ENCODE measurements at regions not wholly inside any gene's neighbourhood (a gene's known extent, or its start where the extent isn't known, plus 50 kb on each side); places are given as distances from the start of the nearest gene placed in this dataset.

- no peak for DNase-seq
- no peaks in the 10 kb centered on the region for H3K27me3 ChIP-seq (replicated peaks; ENCODE audit: insufficient read depth, low read length)
- no peaks in the 10 kb centered on the region for H3F3A ChIP-seq (ENCODE audit: insufficient read depth, low read length)
- no peak overlapping the region for H3K9ac ChIP-seq (ENCODE audit: low read length)
- H4K20me1 ChIP-seq (ENCODE audit: insufficient read depth, low read length), result no peaks in the 10 kb centered on the region
- H3K4me2 ChIP-seq (ENCODE audit: low read depth, low read length), result no peak overlapping the region
- no peak for TF ChIP-seq EZH2phosphoT487 (IDR thresholded peaks at IDR 0.05; ENCODE audit: low read length)
- TF ChIP-seq, protein P1, sequence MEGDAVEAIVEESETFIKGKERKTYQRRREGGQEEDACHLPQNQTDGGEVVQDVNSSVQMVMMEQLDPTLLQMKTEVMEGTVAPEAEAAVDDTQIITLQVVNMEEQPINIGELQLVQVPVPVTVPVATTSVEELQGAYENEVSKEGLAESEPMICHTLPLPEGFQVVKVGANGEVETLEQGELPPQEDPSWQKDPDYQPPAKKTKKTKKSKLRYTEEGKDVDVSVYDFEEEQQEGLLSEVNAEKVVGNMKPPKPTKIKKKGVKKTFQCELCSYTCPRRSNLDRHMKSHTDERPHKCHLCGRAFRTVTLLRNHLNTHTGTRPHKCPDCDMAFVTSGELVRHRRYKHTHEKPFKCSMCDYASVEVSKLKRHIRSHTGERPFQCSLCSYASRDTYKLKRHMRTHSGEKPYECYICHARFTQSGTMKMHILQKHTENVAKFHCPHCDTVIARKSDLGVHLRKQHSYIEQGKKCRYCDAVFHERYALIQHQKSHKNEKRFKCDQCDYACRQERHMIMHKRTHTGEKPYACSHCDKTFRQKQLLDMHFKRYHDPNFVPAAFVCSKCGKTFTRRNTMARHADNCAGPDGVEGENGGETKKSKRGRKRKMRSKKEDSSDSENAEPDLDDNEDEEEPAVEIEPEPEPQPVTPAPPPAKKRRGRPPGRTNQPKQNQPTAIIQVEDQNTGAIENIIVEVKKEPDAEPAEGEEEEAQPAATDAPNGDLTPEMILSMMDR (IDR thresholded peaks at IDR 0.05; ENCODE audit: low read length), result no peak
- TF ChIP-seq EZH2 (optimal IDR thresholded peaks at IDR 0.05; ENCODE audit: low read depth, low read length), result no peak
- H2AFZ ChIP-seq (ENCODE audit: low read length), result no peak overlapping the region
- no peaks in the 10 kb centered on the region for H3K36me3 ChIP-seq (replicated peaks; ENCODE audit: insufficient read depth, low read length)
- no peaks in the 10 kb centered on the region for H3K79me2 ChIP-seq (ENCODE audit: low read length)
- H3K4me3 ChIP-seq (ENCODE audit: low read length), result no peak overlapping the region
- H3K9me3 ChIP-seq (replicated peaks; ENCODE audit: insufficient read depth, low read length), result no peaks in the 10 kb centered on the region
- no peaks in the 10 kb centered on the region for H3K4me1 ChIP-seq (ENCODE audit: low read length)
- no peaks in the 10 kb centered on the region for H3K9me2 ChIP-seq (replicated peaks; ENCODE audit: insufficient read depth, low read length)
- no peak overlapping the region for H3K27ac ChIP-seq (ENCODE audit: low read length)
Measured at GRCh38 chr2:58495806-58496205, 254.7 kb upstream of the FANCL start.

DNA sequence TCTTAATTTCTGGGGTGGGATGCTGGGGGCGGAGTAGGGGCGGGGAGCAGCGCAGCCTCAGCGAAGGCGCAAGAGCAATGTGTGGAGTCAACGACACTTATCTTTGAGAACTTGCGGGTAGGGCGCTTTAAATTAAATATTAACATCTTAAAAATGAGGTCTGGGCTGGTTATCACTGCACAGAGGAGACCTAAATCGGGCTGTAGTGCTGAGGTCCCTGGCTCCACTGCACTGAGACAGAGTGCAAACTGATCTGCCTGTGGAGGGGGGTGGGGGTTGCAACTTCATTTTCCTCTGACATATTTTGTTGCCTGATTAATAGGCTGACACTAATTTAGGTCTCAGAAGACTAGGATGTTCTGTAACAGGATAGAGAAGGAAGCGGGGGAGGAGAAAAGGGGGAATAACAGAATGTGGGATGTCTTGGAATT lies 253.0 kb upstream of the FANCL start:
- H3F3A ChIP-seq (ENCODE audit: insufficient read depth, low read length), result no peaks in the 10 kb centered on the region
- no peaks in the 10 kb centered on the region for H3K36me3 ChIP-seq (replicated peaks; ENCODE audit: insufficient read depth, low read length)
- H3K4me2 ChIP-seq (ENCODE audit: low read depth, low read length), result no peak overlapping the region
- H3K9me3 ChIP-seq (replicated peaks; ENCODE audit: insufficient read depth, low read length), result no peaks in the 10 kb centered on the region
- no peak for DNase-seq
- H3K27ac ChIP-seq (ENCODE audit: low read length), result no peak overlapping the region
- no peaks in the 10 kb centered on the region for H3K4me1 ChIP-seq (ENCODE audit: low read length)
- H3K9me2 ChIP-seq (replicated peaks; ENCODE audit: insufficient read depth, low read length), result no peaks in the 10 kb centered on the region
- no peak overlapping the region for H3K9ac ChIP-seq (ENCODE audit: low read length)
- no peaks in the 10 kb centered on the region for H3K27me3 ChIP-seq (replicated peaks; ENCODE audit: insufficient read depth, low read length)
- no peaks in the 10 kb centered on the region for H3K79me2 ChIP-seq (ENCODE audit: low read length)
- TF ChIP-seq, protein P1 (IDR thresholded peaks at IDR 0.05; ENCODE audit: low read length), result no peak
- H4K20me1 ChIP-seq (ENCODE audit: insufficient read depth, low read length), result no peaks in the 10 kb centered on the region
- H2AFZ ChIP-seq (ENCODE audit: low read length), result no peak overlapping the region
- H3K4me3 ChIP-seq (ENCODE audit: low read length), result no peak overlapping the region

DNA sequence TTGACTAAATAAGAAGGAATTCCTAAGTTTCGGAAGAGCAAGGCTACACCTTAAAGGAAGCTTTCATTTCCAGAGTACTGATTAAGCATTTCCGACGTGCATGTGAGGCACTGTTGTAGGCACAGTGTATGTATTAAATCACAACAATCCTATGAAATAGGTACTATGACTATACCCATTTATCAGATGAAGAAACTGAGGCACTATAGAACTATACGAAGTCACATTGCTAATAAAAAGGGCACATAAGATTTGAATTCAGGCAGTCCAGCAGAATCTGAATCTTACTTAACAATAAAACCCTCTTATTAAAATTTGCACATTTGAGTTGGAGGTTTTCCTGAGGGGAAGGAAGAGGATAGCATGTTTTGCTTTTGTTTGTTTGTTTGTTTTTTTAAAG lies 243.5 kb upstream of the FANCL start:
- Histone ChIP-seq H3K27me3 (replicated peaks; ENCODE audit: insufficient read depth, low read length) (no peaks in the 10 kb centered on the region), H3K4me1 (ENCODE audit: low read length) (no peaks in the 10 kb centered on the region), H3K27ac (ENCODE audit: low read length) (no peak overlapping the region), H3F3A (ENCODE audit: insufficient read depth, low read length) (no peaks in the 10 kb centered on the region), H3K79me2 (ENCODE audit: low read length) (no peaks in the 10 kb centered on the region), H3K9me3 (replicated peaks; ENCODE audit: insufficient read depth, low read length) (no peaks in the 10 kb centered on the region), H3K4me2 (ENCODE audit: low read depth, low read length) (no peak overlapping the region), H3K36me3 (replicated peaks; ENCODE audit: insufficient read depth, low read length) (no peaks in the 10 kb centered on the region), H3K9ac (ENCODE audit: low read length) (no peak overlapping the region), H3K9me2 (replicated peaks; ENCODE audit: insufficient read depth, low read length) (no peaks in the 10 kb centered on the region), H3K4me3 (ENCODE audit: low read length) (no peak overlapping the region), H2AFZ (ENCODE audit: low read length) (no peak overlapping the region), H4K20me1 (ENCODE audit: insufficient read depth, low read length) (no peaks in the 10 kb centered on the region)
- no peak for TF ChIP-seq EZH2phosphoT487 (IDR thresholded peaks at IDR 0.05; ENCODE audit: low read length)
- no peak for TF ChIP-seq EZH2 (optimal IDR thresholded peaks at IDR 0.05; ENCODE audit: low read depth, low read length)
- TF ChIP-seq, protein P1 (IDR thresholded peaks at IDR 0.05; ENCODE audit: low read length), result no peak
- DNase-seq, result no peak

Measured in MM.1S (cell line).